AG09319 (cell line): ENCODE measurements at regions not wholly inside any gene's neighbourhood (a gene's known extent, or its start where the extent isn't known, plus 50 kb on each side); places are given as distances from the start of the nearest gene placed in this dataset.

Experiments
- DNase-seq: peaks from one replicate; pipeline ENCODE4 v3.0.0-alpha.2; 2010; ENCODE audit warnings: low read depth; ENCODE audit errors: extremely low read depth
- TF ChIP-seq, protein P1 (sequence below): IDR thresholded peaks from 2 replicates; pipeline ENCODE4 v1.5.1; 2011; ENCODE audit warnings: low read depth, mild to moderate bottlenecking, inconsistent platforms, low read length, moderate library complexity

DNA sequence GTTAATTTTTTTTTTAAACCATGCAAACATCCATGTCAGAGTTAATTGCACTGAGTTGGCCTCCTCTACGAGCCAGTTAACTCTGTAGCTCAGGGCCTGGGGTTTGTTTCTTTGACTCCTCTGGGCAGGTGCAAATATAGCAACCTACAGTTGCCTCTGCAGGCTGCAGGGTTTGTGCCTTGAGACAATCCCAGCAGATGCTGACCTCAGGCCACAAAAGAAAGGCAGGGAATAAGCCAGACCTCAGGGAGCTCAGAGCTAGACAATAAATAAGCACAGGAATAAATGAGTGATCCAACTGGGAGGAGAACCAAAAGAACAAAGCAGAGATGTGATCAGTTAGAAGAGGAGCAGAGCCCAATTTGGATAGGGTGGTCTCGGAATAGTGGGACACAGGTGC, 390.8 kb downstream of the SHANK2 start:
- no peak for DNase-seq
- TF ChIP-seq, protein P1, sequence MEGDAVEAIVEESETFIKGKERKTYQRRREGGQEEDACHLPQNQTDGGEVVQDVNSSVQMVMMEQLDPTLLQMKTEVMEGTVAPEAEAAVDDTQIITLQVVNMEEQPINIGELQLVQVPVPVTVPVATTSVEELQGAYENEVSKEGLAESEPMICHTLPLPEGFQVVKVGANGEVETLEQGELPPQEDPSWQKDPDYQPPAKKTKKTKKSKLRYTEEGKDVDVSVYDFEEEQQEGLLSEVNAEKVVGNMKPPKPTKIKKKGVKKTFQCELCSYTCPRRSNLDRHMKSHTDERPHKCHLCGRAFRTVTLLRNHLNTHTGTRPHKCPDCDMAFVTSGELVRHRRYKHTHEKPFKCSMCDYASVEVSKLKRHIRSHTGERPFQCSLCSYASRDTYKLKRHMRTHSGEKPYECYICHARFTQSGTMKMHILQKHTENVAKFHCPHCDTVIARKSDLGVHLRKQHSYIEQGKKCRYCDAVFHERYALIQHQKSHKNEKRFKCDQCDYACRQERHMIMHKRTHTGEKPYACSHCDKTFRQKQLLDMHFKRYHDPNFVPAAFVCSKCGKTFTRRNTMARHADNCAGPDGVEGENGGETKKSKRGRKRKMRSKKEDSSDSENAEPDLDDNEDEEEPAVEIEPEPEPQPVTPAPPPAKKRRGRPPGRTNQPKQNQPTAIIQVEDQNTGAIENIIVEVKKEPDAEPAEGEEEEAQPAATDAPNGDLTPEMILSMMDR, result no peak

DNA sequence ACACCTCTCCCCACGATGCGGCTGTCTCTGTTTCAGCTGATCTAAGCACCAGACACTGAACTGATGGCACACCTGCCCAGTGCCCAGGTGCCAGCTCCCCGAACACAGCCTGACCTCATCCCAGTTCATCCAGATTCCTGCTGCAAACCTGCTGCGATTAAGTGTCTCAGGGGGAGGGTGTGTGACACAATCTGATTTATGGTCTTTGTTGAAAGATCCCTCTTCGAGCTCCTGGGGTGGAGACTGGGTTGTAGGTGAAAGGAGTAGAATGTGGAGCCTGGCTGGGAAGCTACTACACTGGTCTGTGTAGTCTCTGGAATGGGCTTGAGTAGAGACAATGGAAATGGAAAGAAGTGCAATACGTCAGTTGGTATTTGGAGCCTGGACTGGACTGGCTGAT, 390.3 kb downstream of the SHANK2 start:
- no peak for DNase-seq

DNA sequence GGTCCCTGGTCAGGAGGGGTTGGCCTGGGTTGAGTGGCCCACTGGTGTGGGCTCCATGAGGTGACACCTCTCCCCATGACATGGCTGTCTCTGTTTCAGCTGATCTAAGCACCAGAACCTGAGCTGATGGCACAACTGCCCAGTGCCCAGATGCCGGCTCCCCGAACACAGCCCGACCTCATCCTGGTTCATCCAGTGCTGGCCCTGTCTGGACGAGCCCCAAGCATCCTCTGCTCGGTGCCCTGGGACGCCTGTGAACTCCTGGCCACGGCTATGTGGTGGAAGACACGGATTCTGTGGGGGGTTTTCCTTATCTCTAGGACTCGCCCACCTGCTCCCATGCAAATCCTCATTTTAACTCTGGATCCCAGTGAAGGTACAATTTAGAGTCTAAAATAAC, 389.2 kb downstream of the SHANK2 start:
- no peak for DNase-seq
- TF ChIP-seq, protein P1, result no peak

More for the DNA sequence above, 390.3 kb downstream of the SHANK2 start:
- TF ChIP-seq, protein P1, result no peak

DNA sequence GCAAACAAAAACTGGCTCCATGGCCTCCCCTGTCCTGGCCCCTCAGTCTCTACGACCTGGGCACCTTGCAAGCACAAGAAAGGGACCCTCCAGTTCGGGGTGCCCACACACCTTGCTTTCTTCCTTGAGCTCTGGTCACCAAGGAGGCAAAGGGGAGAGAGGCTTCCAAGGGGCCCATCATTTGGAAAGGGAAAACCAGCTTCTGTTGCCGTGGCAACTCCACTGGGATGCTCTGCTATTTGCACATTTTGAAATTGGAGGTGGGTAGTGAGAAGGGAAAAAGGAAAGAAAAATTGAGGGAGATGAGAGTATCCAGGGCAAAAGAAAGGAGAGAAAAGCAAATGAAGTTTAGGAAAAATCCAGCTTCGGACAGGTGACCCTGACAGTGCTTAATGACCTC, 388.4 kb downstream of the SHANK2 start:
- TF ChIP-seq, protein P1, result no peak
- DNase-seq, result no peak

DNA sequence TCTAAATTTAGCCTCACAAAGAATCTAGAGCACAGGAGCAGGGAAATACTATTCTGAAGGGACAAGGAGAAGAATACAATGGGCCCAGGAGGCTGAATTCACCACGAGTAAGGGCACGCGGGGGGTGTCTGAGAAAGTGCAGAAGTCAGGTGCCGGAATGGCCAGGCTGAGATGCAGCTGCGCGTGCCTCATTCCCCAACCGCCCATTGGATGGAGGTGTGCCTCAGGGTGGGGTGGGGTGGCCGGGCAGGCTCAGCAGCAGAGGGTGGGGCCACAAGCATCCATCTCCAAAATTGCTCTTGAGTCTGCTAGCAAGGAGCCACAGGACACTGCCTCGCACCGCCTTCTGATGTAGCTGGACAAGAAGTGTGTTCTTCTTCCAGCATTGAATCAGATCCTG, 387.0 kb downstream of the SHANK2 start:
- no peak for DNase-seq
- TF ChIP-seq, protein P1, result no peak

DNA sequence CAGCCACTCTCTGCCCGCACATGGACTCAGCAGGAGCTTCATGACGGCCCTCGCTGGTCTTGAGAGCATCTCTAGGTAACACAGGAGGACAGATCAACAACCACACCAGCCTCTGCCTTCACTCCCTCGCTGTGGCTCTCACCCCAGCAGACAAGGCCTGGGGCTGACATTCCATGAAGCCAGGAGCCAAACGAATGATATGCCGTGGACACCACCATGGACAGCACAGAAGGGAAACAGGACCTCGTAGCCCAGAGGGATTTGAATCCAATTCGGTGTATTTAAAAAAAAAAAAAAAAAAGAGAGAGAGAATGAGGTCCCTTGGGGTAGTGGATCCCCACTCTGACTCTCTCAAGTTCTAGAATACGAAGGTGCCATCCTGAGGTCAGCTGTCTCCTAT, 385.5 kb downstream of the SHANK2 start:
- DNase-seq, result no peak
- TF ChIP-seq, protein P1, result no peak

DNA sequence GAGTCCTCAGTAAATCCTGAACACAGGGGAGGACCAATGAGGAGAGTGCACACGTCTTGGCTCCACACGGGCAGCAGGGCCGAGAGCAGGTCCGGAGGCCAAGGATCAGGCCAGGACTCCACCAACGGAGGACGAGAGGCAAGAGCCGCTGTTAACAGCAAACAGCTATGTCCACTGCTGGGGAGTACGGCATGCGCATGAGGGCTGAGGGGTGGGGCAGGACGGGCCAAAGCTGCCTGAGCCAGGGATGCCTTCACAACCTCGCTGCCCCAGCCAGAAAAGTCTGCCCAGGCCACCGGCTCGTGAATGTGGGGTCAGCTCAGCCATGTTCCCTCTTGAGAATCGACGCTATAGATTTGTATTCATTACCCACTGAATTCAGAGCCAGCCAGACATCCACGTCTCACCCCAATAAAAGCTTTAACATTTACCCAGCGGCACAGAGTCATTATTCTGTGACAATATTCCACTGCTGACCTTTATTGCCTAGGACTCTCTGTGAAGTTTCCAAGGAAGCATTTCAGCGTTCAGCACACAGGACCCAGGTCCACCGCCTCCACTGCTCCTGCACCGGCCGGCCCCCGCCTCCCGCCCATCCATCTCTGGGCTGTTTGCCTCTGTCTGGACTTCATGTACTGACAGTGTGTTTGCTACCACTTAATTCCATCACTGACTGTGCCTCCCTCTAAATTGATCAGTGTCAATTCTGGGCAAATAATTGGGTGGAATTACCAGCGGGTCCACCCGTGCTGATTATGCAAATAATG, 384.9 kb downstream of the SHANK2 start:
- TF ChIP-seq, protein P1, result no peak
- DNase-seq, result no peak
